K562 (cell line): ENCODE measurements at regions not wholly inside any gene's neighbourhood (a gene's known extent, or its start where the extent isn't known, plus 50 kb on each side); places are given as distances from the start of the nearest gene placed in this dataset.

Experiments used
- ATAC-seq: fragments of 200-7000 bp; cut with Tn5 transposase; 3 replicates; pipeline ENCODE4 v1.9.1; 2020; ENCODE audit warnings: moderate library complexity
- BruUV-seq: library from RNA; stranded (reverse); fragments of 400-500 nt; replicated peaks from 2 replicates; lab custom pipeline; 2021; lab: Mats Ljungman, UMichigan
- CTCF ChIA-PET: fragments of 300-600 bp; formaldehyde crosslinking; extraction: SDS; loops from one replicate; lab custom pipeline; 2021; ENCODE audit warnings: low intra/inter-chr PET ratio; lab: Yijun Ruan, JAX
- POLR2A ChIA-PET: fragments of 300-600, 350-650 bp; sonication (Branson Sonifier 250); formaldehyde crosslinking; extraction: SDS; loops from one replicate; lab custom pipeline; 2021; ENCODE audit warnings: antibody characterized with exemption, inconsistent platforms; lab: Yijun Ruan, JAX
- DNase-seq, 4 experiments: peaks; one replicate each; pipeline versions ENCODE4 v3.0.0 to v3.0.0-alpha.2; 2011 to 2018; ENCODE audit warnings: low spot score in 3 of 4, mixed read lengths in 3 of 4; ENCODE audit errors: extremely low read depth in 1 of 4
- FAIRE-seq: peaks from 2 replicates; lab custom pipeline; 2011; peaks lifted over from hg19 to GRCh38; lab: Jason Lieb, UNC
- H2AFZ ChIP-seq: 2 replicates; pipeline ENCODE4 v1.6.0; 2011; ENCODE audit warnings: low read depth, low read length, control low read depth, inconsistent platforms
- H3K27ac ChIP-seq: fragments of 200-600 bp; 3 replicates; pipeline ENCODE4 v1.8.0; 2011; ENCODE audit warnings: low read depth, mild to moderate bottlenecking, control low read depth, inconsistent platforms, low read length, moderate library complexity, mixed read lengths; ENCODE audit errors: extremely low read depth
- H3K27me3 ChIP-seq, 2 experiments: fragments of 300-600 bp in 1 of 2; 2 replicates in 1 of 2; 3 replicates in 1 of 2; pipeline versions ENCODE4 v1.6.0 to v1.8.0; 2011; ENCODE audit warnings: inconsistent platforms in 2 of 2, low read length in 2 of 2, mild to moderate bottlenecking in 1 of 2, mixed read lengths in 1 of 2, moderate library complexity in 1 of 2; ENCODE audit not compliant: control insufficient read depth in 2 of 2, insufficient read depth in 2 of 2
- H3K36me3 ChIP-seq: fragments of 300-600 bp; 3 replicates; pipeline ENCODE4 v1.8.0; 2011; ENCODE audit warnings: mild to moderate bottlenecking, low read length, inconsistent platforms; ENCODE audit not compliant: control insufficient read depth, insufficient read depth
- H3K4me1 ChIP-seq, 2 experiments: fragments of 200-600 bp in 1 of 2; replicated peaks in 1 of 2; 2 replicates in 1 of 2; 3 replicates in 1 of 2; pipeline versions ENCODE4 v1.5.1 to v1.8.0; 2011; ENCODE audit warnings: inconsistent platforms in 2 of 2, low read length in 2 of 2, mild to moderate bottlenecking in 1 of 2, mixed read lengths in 1 of 2, moderate library complexity in 1 of 2; ENCODE audit not compliant: control insufficient read depth in 2 of 2, insufficient read depth in 2 of 2
- H3K4me2 ChIP-seq: 2 replicates; pipeline ENCODE4 v1.6.1; 2011; ENCODE audit warnings: low read length, control low read depth, inconsistent platforms, mixed read lengths; ENCODE audit not compliant: insufficient read depth
- H3K4me3 ChIP-seq: fragments of 200-600 bp; sonication (generic), shearing (Covaris generic); 2 replicates; pipeline ENCODE4 v1.5.1; 2016; ENCODE audit warnings: control low read depth, inconsistent platforms
- H3K79me2 ChIP-seq: fragments of 200-600 bp; 3 replicates; pipeline ENCODE4 v1.8.0; 2011; ENCODE audit warnings: low read length, inconsistent platforms; ENCODE audit not compliant: control insufficient read depth, insufficient read depth
- H3K9ac ChIP-seq, 2 experiments: 2 replicates each; pipeline versions ENCODE4 v1.6.0 to v1.6.1; 2011; ENCODE audit warnings: low read depth in 2 of 2, low read length in 2 of 2, control low read depth in 1 of 2, inconsistent platforms in 1 of 2, mild to moderate bottlenecking in 1 of 2, mixed read lengths in 1 of 2; ENCODE audit not compliant: insufficient read depth in 1 of 2
- H3K9me1 ChIP-seq: one replicate; pipeline ENCODE4 v1.6.0; 2011; ENCODE audit warnings: inconsistent platforms, mild to moderate bottlenecking, low read length, moderate library complexity; ENCODE audit not compliant: control insufficient read depth, insufficient read depth
- H3K9me3 ChIP-seq: replicated peaks from 2 replicates; pipeline ENCODE4 v1.5.1; 2011; ENCODE audit warnings: low read depth, low read length, inconsistent platforms; ENCODE audit not compliant: control insufficient read depth, insufficient read depth
- H4K20me1 ChIP-seq: replicated peaks from 2 replicates; pipeline ENCODE4 v1.6.1; 2011; ENCODE audit warnings: low read length, inconsistent platforms, mixed read lengths; ENCODE audit not compliant: control insufficient read depth, insufficient read depth
- ATF4 ChIP-seq: fragments of 450-650 bp; formaldehyde crosslinking; IDR thresholded peaks from 2 replicates; pipeline ENCODE4 v1.4.0; 2022; ENCODE audit warnings: mild to moderate bottlenecking, moderate library complexity
- BRCA1 ChIP-seq, 2 experiments: fragments of 450-650 bp in 1 of 2; sonication (generic) in 1 of 2; formaldehyde crosslinking in 1 of 2; IDR thresholded peaks; 2 replicates each; pipeline versions ENCODE4 v1.5.0 to v1.6.1; 2017 to 2020; ENCODE audit warnings: mild to moderate bottlenecking in 1 of 2, missing genetic modification reagents in 1 of 2
- CCNT2 ChIP-seq: IDR thresholded peaks from 2 replicates; pipeline ENCODE4 v1.6.1; 2011; ENCODE audit warnings: borderline replicate concordance, low read depth, mild to moderate bottlenecking, moderate library complexity, mixed read lengths, low read length; ENCODE audit not compliant: insufficient read length; ENCODE audit errors: extremely low read depth
- CEBPZ ChIP-seq: fragments of 150-350 bp; IDR thresholded peaks from 2 replicates; pipeline ENCODE4 v1.6.1; 2014; ENCODE audit warnings: low read depth, mild to moderate bottlenecking, low read length, borderline replicate concordance
- DACH1 ChIP-seq: fragments of 450-650 bp; IDR thresholded peaks from 2 replicates; pipeline ENCODE4 v1.6.1; 2018; ENCODE audit not compliant: partially characterized antibody
- GABPA ChIP-seq: fragments of 200-800 bp; sonication (Bioruptor generic); conservative IDR thresholded peaks from 2 replicates; pipeline ENCODE4 v1.6.1; 2016; ENCODE audit warnings: low read depth, missing genetic modification characterization, missing compliant biosample characterization
- GTF2F1 ChIP-seq: IDR thresholded peaks from 2 replicates; pipeline ENCODE4 v1.6.1; 2011; ENCODE audit warnings: low read depth, low read length, improper control_type of control experiment
- KDM2B ChIP-seq: fragments of 250-450 bp; sonication (Bioruptor Pico); IDR thresholded peaks from 2 replicates; pipeline ENCODE4 v1.8.0; 2021; ENCODE audit warnings: mild to moderate bottlenecking, moderate library complexity
- KLF13 ChIP-seq: fragments of 450-650 bp; IDR thresholded peaks from 2 replicates; pipeline ENCODE4 v1.6.1; 2016; ENCODE audit warnings: missing genetic modification characterization, low read depth, mild to moderate bottlenecking, missing compliant biosample characterization, moderate library complexity, borderline replicate concordance
- RFX1 ChIP-seq: fragments of 450-650 bp; IDR thresholded peaks from 2 replicates; pipeline ENCODE4 v1.6.1; 2016; ENCODE audit warnings: mild to moderate bottlenecking, moderate library complexity
- RNF219 ChIP-seq: fragments of 250-450 bp; sonication (Bioruptor Pico); IDR thresholded peaks from 2 replicates; pipeline ENCODE4 v1.5.0; 2022; ENCODE audit warnings: mild to moderate bottlenecking
- ZBED1 ChIP-seq: IDR thresholded peaks from 2 replicates; pipeline ENCODE4 v1.6.1; 2014
- ZNF668 ChIP-seq: fragments of 250-450 bp; sonication (Bioruptor Pico); IDR thresholded peaks from 2 replicates; pipeline ENCODE4 v1.8.0; 2022; ENCODE audit warnings: mild to moderate bottlenecking, inconsistent platforms
- ZNF696 ChIP-seq: fragments of 250-450 bp; sonication (Bioruptor Pico); conservative IDR thresholded peaks from 2 replicates; pipeline ENCODE4 v1.4.0; 2020; ENCODE audit warnings: mild to moderate bottlenecking, moderate library complexity
- ZNF75A ChIP-seq: fragments of 450-650 bp; formaldehyde crosslinking; IDR thresholded peaks from 2 replicates; pipeline ENCODE4 v1.4.0; 2020; ENCODE audit warnings: mild to moderate bottlenecking
- ZNF77 ChIP-seq: fragments of 250-450 bp; sonication (Bioruptor Pico); IDR thresholded peaks from 2 replicates; pipeline ENCODE4 v1.5.0; 2020
- WGBS: fragments of 100-300 bp; shearing (Covaris generic); methylation state at CpG from one replicate; pipeline ENCODE4 v1.1.6; 2016; ENCODE audit warnings: low coverage, mixed read lengths; ENCODE audit not compliant: insufficient coverage; ENCODE audit errors: missing lambda C conversion rate; 5-methylcytosine and 5-hydroxymethylcytosine counted together
- in situ Hi-C: fragments of 300-500 bp; cut with MboI; formaldehyde crosslinking; loops from 4 replicates; pipeline ENCODE4 v1.15.0; 2018; ENCODE audit warnings: inconsistent platforms, mixed read lengths
- intact Hi-C: fragments of 100-400 bp; cut with micrococcal nuclease; formaldehyde crosslinking; loops from 2 replicates; pipeline ENCODE4 v1.14.2; 2022

- TF ChIP-seq KLF13 (tag) (no peak), CCNT2 (no peak), ZNF668 (CRISPR knock-in tag) (no peak), DACH1 (no peak), RNF219 (CRISPR knock-in tag) (no peak), KDM2B (CRISPR knock-in tag) (no peak)
- TF ChIP-seq, all 486 proteins: peak for 0
Observed at GRCh38 chr18:34357944-34358580, 133.3 kb upstream of the NOL4 start (continued).

GRCh38 chr18:34358923-34359322 is 134.2 kb upstream of the NOL4 start:
- ATAC-seq (no peak), DNase-seq (no peak), FAIRE-seq (no peak)
- no TSS peak for BruUV-seq
- intact Hi-C loops = no loop called here
- Histone ChIP-seq H3K27ac (no peak overlapping the region), H3K27me3 (no peaks in the 10 kb centered on the region), H3K9me3 (no peaks in the 10 kb centered on the region; the same call in 1 of the 2 replicates), H4K20me1 (no peaks in the 10 kb centered on the region), H3K79me2 (no peaks in the 10 kb centered on the region), H3K4me2 (no peak overlapping the region), H3K36me3 (no peaks in the 10 kb centered on the region), H3K4me1 (no peaks in the 10 kb centered on the region), H2AFZ (no peak overlapping the region), H3K4me3 (no peak overlapping the region), H3K9me1 (no peaks in the 10 kb centered on the region), H3K9ac (no peak overlapping the region)
- ChIA-PET CTCF (no interaction called here), POLR2A (no interaction called here)
- in situ Hi-C loops = no loop called here
- 4% methylated on average over 2 of the region's 2 CpGs for WGBS
- no peak for TF ChIP-seq ZNF77
- no peak for TF ChIP-seq GTF2F1
- TF ChIP-seq BRCA1 (IDR thresholded peaks at IDR 0.05) = no peak
- no peak for TF ChIP-seq BRCA1 (CRISPR knock-in tag; IDR thresholded peaks at IDR 0.05)
- TF ChIP-seq ZNF75A (CRISPR knock-in tag) = no peak
- TF ChIP-seq CEBPZ = no peak
- TF ChIP-seq ATF4 (CRISPR knock-in tag) = no peak
- TF ChIP-seq GABPA (tag) = no peak
- TF ChIP-seq ZNF696 (CRISPR knock-in tag) = no peak
- no peak for TF ChIP-seq RFX1
- TF ChIP-seq ZBED1 = no peak
